SU-DHL-6 (cell line): ENCODE measurements at regions not wholly inside any gene's neighbourhood (a gene's known extent, or its start where the extent isn't known, plus 50 kb on each side); places are given as distances from the start of the nearest gene placed in this dataset.

Experiments
- CTCF ChIP-seq: fragments of 200-600 bp; sonication (generic); IDR thresholded peaks from one replicate; pipeline ENCODE4 v1.5.1; 2017; ENCODE audit warnings: antibody characterized with exemption, mild to moderate bottlenecking, low read length, moderate library complexity; ENCODE audit not compliant: insufficient read depth, poor library complexity, severe bottlenecking
- EZH2phosphoT487 ChIP-seq: fragments of 200-600 bp; sonication (generic), shearing (Covaris generic); conservative IDR thresholded peaks from 2 replicates; pipeline ENCODE4 v1.6.1; 2018; ENCODE audit warnings: mild to moderate bottlenecking, antibody characterized with exemption, low read length, moderate library complexity, mixed read lengths

- no peak for TF ChIP-seq CTCF
- TF ChIP-seq EZH2phosphoT487: no peak
Measured at GRCh38 chr13:61045251-61045650, 370.4 kb downstream of the PCDH20 start.
